ENCODE measurements at regions not wholly inside any gene's neighbourhood (a gene's known extent, or its start where the extent isn't known, plus 50 kb on each side); places are given as distances from the start of the nearest gene placed in this dataset.

- Histone ChIP-seq H3K27ac (ENCODE audit: insufficient read depth, low read length, poor library complexity, severe bottlenecking) (no peak overlapping the region), H3K27me3 (ENCODE audit: control insufficient read depth, insufficient read depth, low read length) (no peaks in the 10 kb centered on the region), H3K9me3 (ENCODE audit: control insufficient read depth in 2 of 2, low read length in 2 of 2) (no peaks in the 10 kb centered on the region), H3K36me3 (ENCODE audit: control insufficient read depth, insufficient read depth, low read length) (no peaks in the 10 kb centered on the region), H3K4me1 (ENCODE audit: control insufficient read depth, insufficient read depth, low read length, poor library complexity, severe bottlenecking) (no peaks in the 10 kb centered on the region), H3K4me3 (ENCODE audit: low read depth, low read length) (no peak overlapping the region)
- H3K9me3 Mint-ChIP-seq = peaks cover 1 to 8% (median 5%) of the 10 kb centered on the region in 7 donors
- DNase-seq (no peak), ATAC-seq (ENCODE audit: low read depth in 2 of 2) (no peak)
- H3K27me3 Mint-ChIP-seq = no peaks in the 10 kb centered on the region
- H3K27ac Mint-ChIP-seq = no peak overlapping the region
- H3K4me1 Mint-ChIP-seq = no peaks in the 10 kb centered on the region
- H3K36me3 Mint-ChIP-seq = no peaks in the 10 kb centered on the region
- no peak overlapping the region for H3K4me3 Mint-ChIP-seq
Measured at GRCh38 chr5:166862581-166862980, 1428.9 kb upstream of the WWC1 start.

DNA sequence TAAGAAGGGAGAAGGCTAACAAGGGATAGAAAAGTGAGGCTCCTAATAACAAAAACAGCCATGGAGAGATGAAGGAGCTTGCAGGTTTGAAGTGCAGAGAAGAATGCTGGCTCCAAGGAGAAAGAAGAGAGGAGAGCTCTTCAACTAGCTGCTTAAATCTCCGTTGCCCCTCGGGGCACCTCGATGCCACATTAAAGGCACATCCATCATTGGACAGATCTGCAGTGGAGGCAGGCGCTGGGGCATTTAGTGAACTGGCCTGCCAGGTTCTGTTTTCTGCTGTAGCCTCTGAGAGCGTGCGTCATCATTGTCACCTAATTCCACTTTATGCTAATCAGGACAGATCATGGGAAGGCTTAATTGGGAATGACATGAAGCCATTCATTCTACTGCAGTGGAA, 1426.2 kb upstream of the WWC1 start:
- no peaks in the 10 kb centered on the region for H3K27me3 ChIP-seq (ENCODE audit: control insufficient read depth, insufficient read depth, low read length)
- peaks cover 1 to 11% (median 6%) of the 10 kb centered on the region in 7 donors for H3K9me3 Mint-ChIP-seq
- H3K9me3 ChIP-seq (ENCODE audit: control insufficient read depth in 2 of 2, low read length in 2 of 2) = no peaks in the 10 kb centered on the region
- DNase-seq = no peak
- H3K36me3 Mint-ChIP-seq = no peaks in the 10 kb centered on the region
- no peak overlapping the region for H3K27ac Mint-ChIP-seq
- no peaks in the 10 kb centered on the region for H3K4me1 Mint-ChIP-seq
- H3K27ac ChIP-seq (ENCODE audit: insufficient read depth, low read length, poor library complexity, severe bottlenecking) = no peak overlapping the region
- ATAC-seq (ENCODE audit: low read depth in 2 of 2) = no peak
- no peak overlapping the region for H3K4me3 Mint-ChIP-seq
- no peak overlapping the region for H3K4me3 ChIP-seq (ENCODE audit: low read depth, low read length)
- no peaks in the 10 kb centered on the region for H3K4me1 ChIP-seq (ENCODE audit: control insufficient read depth, insufficient read depth, low read length, poor library complexity, severe bottlenecking)
- H3K27me3 Mint-ChIP-seq = no peaks in the 10 kb centered on the region
- no peaks in the 10 kb centered on the region for H3K36me3 ChIP-seq (ENCODE audit: control insufficient read depth, insufficient read depth, low read length)

GRCh38 chr5:166880456-166880855, 1411.0 kb upstream of the WWC1 start:
- H3K9me3 Mint-ChIP-seq = peaks cover 4 to 14% (median 7%) of the 10 kb centered on the region in 7 donors
- no peaks in the 10 kb centered on the region for H3K36me3 ChIP-seq (ENCODE audit: control insufficient read depth, insufficient read depth, low read length)
- H3K36me3 Mint-ChIP-seq = no peaks in the 10 kb centered on the region
- no peaks in the 10 kb centered on the region for H3K4me1 ChIP-seq (ENCODE audit: control insufficient read depth, insufficient read depth, low read length, poor library complexity, severe bottlenecking)
- peaks cover 0 to 5% of the 10 kb centered on the region in 2 experiments for H3K9me3 ChIP-seq (ENCODE audit: control insufficient read depth in 2 of 2, low read length in 2 of 2)
- H3K27ac ChIP-seq (ENCODE audit: insufficient read depth, low read length, poor library complexity, severe bottlenecking) = no peak overlapping the region
- ATAC-seq (ENCODE audit: low read depth in 2 of 2) = no peak
- H3K4me1 Mint-ChIP-seq = no peaks in the 10 kb centered on the region
- H3K27me3 ChIP-seq (ENCODE audit: control insufficient read depth, insufficient read depth, low read length) = no peaks in the 10 kb centered on the region
- H3K4me3 Mint-ChIP-seq = no peak overlapping the region
- H3K27ac Mint-ChIP-seq = no peak overlapping the region
- H3K27me3 Mint-ChIP-seq = no peaks in the 10 kb centered on the region
- H3K4me3 ChIP-seq (ENCODE audit: low read depth, low read length) = no peak overlapping the region
- DNase-seq = no peak

GRCh38 chr5:166881802-166882201, 1409.6 kb upstream of the WWC1 start:
- Histone ChIP-seq H3K27me3 (ENCODE audit: control insufficient read depth, insufficient read depth, low read length) (no peaks in the 10 kb centered on the region), H3K36me3 (ENCODE audit: control insufficient read depth, insufficient read depth, low read length) (no peaks in the 10 kb centered on the region), H3K9me3 (ENCODE audit: control insufficient read depth in 2 of 2, low read length in 2 of 2) (peaks cover 0 to 5% of the 10 kb centered on the region in 2 experiments), H3K27ac (ENCODE audit: insufficient read depth, low read length, poor library complexity, severe bottlenecking) (no peak overlapping the region), H3K4me3 (ENCODE audit: low read depth, low read length) (no peak overlapping the region), H3K4me1 (ENCODE audit: control insufficient read depth, insufficient read depth, low read length, poor library complexity, severe bottlenecking) (no peaks in the 10 kb centered on the region)
- no peak for DNase-seq
- no peak overlapping the region for H3K4me3 Mint-ChIP-seq
- no peaks in the 10 kb centered on the region for H3K36me3 Mint-ChIP-seq
- no peak for ATAC-seq (ENCODE audit: low read depth in 2 of 2)
- no peak overlapping the region for H3K27ac Mint-ChIP-seq
- H3K9me3 Mint-ChIP-seq = peaks cover 4 to 14% (median 8%) of the 10 kb centered on the region in 7 donors
- H3K4me1 Mint-ChIP-seq = no peaks in the 10 kb centered on the region
- H3K27me3 Mint-ChIP-seq = no peaks in the 10 kb centered on the region

DNA sequence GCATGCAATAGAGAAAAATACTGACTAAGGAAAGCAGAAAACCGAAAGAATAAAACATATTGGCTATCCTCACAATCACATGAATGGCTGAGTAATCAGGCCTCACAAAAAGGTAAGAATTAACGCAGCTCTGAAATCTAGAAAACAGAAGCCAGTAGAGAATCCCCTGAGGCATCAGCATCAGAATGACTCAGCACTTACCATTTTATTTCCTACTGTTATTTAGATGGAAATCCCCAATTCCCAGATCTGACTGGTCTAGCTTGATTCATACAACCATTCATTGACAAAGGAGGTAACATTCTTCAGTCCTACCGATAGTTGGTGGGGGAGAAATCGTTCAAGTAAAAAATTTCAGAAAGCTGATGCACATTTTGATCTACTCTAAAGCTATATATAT, 1408.4 kb upstream of the WWC1 start:
- Histone ChIP-seq H3K4me3 (ENCODE audit: low read depth, low read length) (no peak overlapping the region), H3K27ac (ENCODE audit: insufficient read depth, low read length, poor library complexity, severe bottlenecking) (no peak overlapping the region), H3K4me1 (ENCODE audit: control insufficient read depth, insufficient read depth, low read length, poor library complexity, severe bottlenecking) (no peaks in the 10 kb centered on the region), H3K36me3 (ENCODE audit: control insufficient read depth, insufficient read depth, low read length) (no peaks in the 10 kb centered on the region), H3K27me3 (ENCODE audit: control insufficient read depth, insufficient read depth, low read length) (no peaks in the 10 kb centered on the region), H3K9me3 (ENCODE audit: control insufficient read depth in 2 of 2, low read length in 2 of 2) (peaks cover 0 to 5% of the 10 kb centered on the region in 2 experiments)
- H3K9me3 Mint-ChIP-seq = peaks cover 5 to 15% (median 7%) of the 10 kb centered on the region in 7 donors
- no peak overlapping the region for H3K4me3 Mint-ChIP-seq
- DNase-seq = no peak
- H3K27me3 Mint-ChIP-seq = no peaks in the 10 kb centered on the region
- H3K36me3 Mint-ChIP-seq = no peaks in the 10 kb centered on the region
- no peaks in the 10 kb centered on the region for H3K4me1 Mint-ChIP-seq
- no peak overlapping the region for H3K27ac Mint-ChIP-seq
- ATAC-seq (ENCODE audit: low read depth in 2 of 2) = no peak

DNA sequence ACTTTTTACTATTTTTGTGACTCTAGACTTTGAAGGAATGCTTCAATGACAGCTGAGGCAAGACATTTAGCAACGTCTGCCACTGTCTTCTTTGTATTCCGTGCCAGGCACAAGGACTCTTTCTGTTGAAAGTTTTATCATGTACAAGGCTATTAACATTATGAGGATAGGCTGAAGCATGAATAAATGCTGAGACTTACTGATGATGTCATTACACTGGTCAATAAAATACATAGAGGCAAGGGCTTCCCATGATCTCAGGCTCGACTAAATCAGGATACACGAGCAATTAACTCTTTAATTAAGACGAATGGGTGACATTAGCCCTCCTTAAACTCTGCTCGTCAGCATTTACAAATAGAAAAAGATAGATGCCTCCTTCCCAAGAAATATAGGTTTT, 1393.3 kb upstream of the WWC1 start:
- H3K36me3 Mint-ChIP-seq = no peaks in the 10 kb centered on the region
- H3K9me3 Mint-ChIP-seq = peaks cover 3 to 10% (median 7%) of the 10 kb centered on the region in 7 donors
- H3K4me1 Mint-ChIP-seq = no peaks in the 10 kb centered on the region
- H3K4me1 ChIP-seq (ENCODE audit: control insufficient read depth, insufficient read depth, low read length, poor library complexity, severe bottlenecking) = no peaks in the 10 kb centered on the region
- no peak overlapping the region for H3K4me3 Mint-ChIP-seq
- H3K4me3 ChIP-seq (ENCODE audit: low read depth, low read length) = no peak overlapping the region
- no peak for DNase-seq
- H3K27ac Mint-ChIP-seq = no peak overlapping the region
- no peak for ATAC-seq (ENCODE audit: low read depth in 2 of 2)
- peaks cover 0 to 3% of the 10 kb centered on the region in 2 experiments for H3K9me3 ChIP-seq (ENCODE audit: control insufficient read depth in 2 of 2, low read length in 2 of 2)
- no peaks in the 10 kb centered on the region for H3K36me3 ChIP-seq (ENCODE audit: control insufficient read depth, insufficient read depth, low read length)
- no peaks in the 10 kb centered on the region for H3K27me3 ChIP-seq (ENCODE audit: control insufficient read depth, insufficient read depth, low read length)
- no peak overlapping the region for H3K27ac ChIP-seq (ENCODE audit: insufficient read depth, low read length, poor library complexity, severe bottlenecking)
- no peaks in the 10 kb centered on the region for H3K27me3 Mint-ChIP-seq

DNA sequence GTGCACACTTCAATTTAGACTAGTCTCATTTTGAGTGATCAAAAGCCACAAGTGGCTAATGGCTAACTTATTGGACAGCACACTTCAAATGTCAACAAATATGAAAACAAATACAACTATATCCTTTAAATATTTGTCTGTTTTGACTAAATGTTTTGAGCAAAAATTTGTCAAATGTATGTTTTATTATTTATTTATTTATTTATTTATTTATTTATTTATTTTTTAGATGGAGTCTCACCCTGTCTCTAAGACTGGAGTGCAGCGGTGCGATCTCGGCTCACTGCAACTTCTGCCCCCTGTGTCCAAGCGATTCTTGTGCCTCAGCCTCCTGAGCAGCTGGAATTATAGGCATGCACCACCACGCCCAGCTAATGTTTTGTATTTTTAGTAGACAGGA, 1392.1 kb upstream of the WWC1 start:
- Mint-ChIP-seq H3K27me3 (no peaks in the 10 kb centered on the region), H3K4me3 (no peak overlapping the region), H3K9me3 (peaks cover 0 to 8% (median 6%) of the 10 kb centered on the region in 7 donors), H3K27ac (no peak overlapping the region), H3K4me1 (no peaks in the 10 kb centered on the region), H3K36me3 (no peaks in the 10 kb centered on the region)
- no peaks in the 10 kb centered on the region for H3K4me1 ChIP-seq (ENCODE audit: control insufficient read depth, insufficient read depth, low read length, poor library complexity, severe bottlenecking)
- no peaks in the 10 kb centered on the region for H3K27me3 ChIP-seq (ENCODE audit: control insufficient read depth, insufficient read depth, low read length)
- H3K4me3 ChIP-seq (ENCODE audit: low read depth, low read length) = no peak overlapping the region
- DNase-seq (no peak), ATAC-seq (ENCODE audit: low read depth in 2 of 2) (no peak)
- no peak overlapping the region for H3K27ac ChIP-seq (ENCODE audit: insufficient read depth, low read length, poor library complexity, severe bottlenecking)
- no peaks in the 10 kb centered on the region for H3K36me3 ChIP-seq (ENCODE audit: control insufficient read depth, insufficient read depth, low read length)
- H3K9me3 ChIP-seq (ENCODE audit: control insufficient read depth in 2 of 2, low read length in 2 of 2) = peaks cover 0 to 3% of the 10 kb centered on the region in 2 experiments

- Mint-ChIP-seq H3K4me3 (no peak overlapping the region), H3K4me1 (no peaks in the 10 kb centered on the region), H3K36me3 (no peaks in the 10 kb centered on the region), H3K9me3 (peaks cover 0 to 21% (median 4%) of the 10 kb centered on the region in 7 donors), H3K27me3 (no peaks in the 10 kb centered on the region), H3K27ac (no peak overlapping the region)
- DNase-seq (no peak), ATAC-seq (ENCODE audit: low read depth in 2 of 2) (no peak)
- H3K4me1 ChIP-seq (ENCODE audit: control insufficient read depth, insufficient read depth, low read length, poor library complexity, severe bottlenecking) = no peaks in the 10 kb centered on the region
- no peak overlapping the region for H3K4me3 ChIP-seq (ENCODE audit: low read depth, low read length)
- H3K27me3 ChIP-seq (ENCODE audit: control insufficient read depth, insufficient read depth, low read length) = no peaks in the 10 kb centered on the region
- no peak overlapping the region for H3K27ac ChIP-seq (ENCODE audit: insufficient read depth, low read length, poor library complexity, severe bottlenecking)
- H3K9me3 ChIP-seq (ENCODE audit: control insufficient read depth in 2 of 2, low read length in 2 of 2) = peaks cover 0 to 2% of the 10 kb centered on the region in 2 experiments
- no peaks in the 10 kb centered on the region for H3K36me3 ChIP-seq (ENCODE audit: control insufficient read depth, insufficient read depth, low read length)
Measured at GRCh38 chr5:166904571-166904970, 1386.9 kb upstream of the WWC1 start.
